Esophagus squamous epithelium (tissue), 5 donors: ENCODE measurements at regions not wholly inside any gene's neighbourhood (a gene's known extent, or its start where the extent isn't known, plus 50 kb on each side); places are given as distances from the start of the nearest gene placed in this dataset.

Experiments
- DNase-seq: peaks from one replicate; lab custom pipeline; 2025; lab: John Stamatoyannopoulos, UW
- H3K27ac ChIP-seq, 4 donors: fragments of 200-600 bp; sonication (generic); one replicate each; pipeline ENCODE4 v1.5.1; 2016 to 2019; ENCODE audit warnings: mild to moderate bottlenecking in 1 of 4
- H3K27me3 ChIP-seq, 4 donors: fragments of 200-600 bp; sonication (generic); 1 replicate in 3 of 4; 2 replicates in 1 of 4; pipeline versions ENCODE4 v1.5.1 to v1.6.0; 2017 to 2021; ENCODE audit warnings: antibody characterized with exemption in 1 of 4
- H3K36me3 ChIP-seq, 3 donors: fragments of 200-600 bp; sonication (generic); one replicate each; pipeline ENCODE4 v1.5.1; 2016 to 2019
- H3K4me1 ChIP-seq, 3 donors: fragments of 200-600 bp; sonication (generic); one replicate each; pipeline ENCODE4 v1.5.1; 2017 to 2019
- H3K4me3 ChIP-seq, 4 donors: fragments of 200-600 bp; sonication (generic); 1 replicate in 3 of 4; 2 replicates in 1 of 4; pipeline ENCODE4 v1.5.1; 2016 to 2019; ENCODE audit warnings: mild to moderate bottlenecking in 2 of 4, moderate library complexity in 1 of 4
- H3K9me3 ChIP-seq, 3 donors: fragments of 200-600 bp; sonication (generic); one replicate each; pipeline ENCODE4 v1.5.1; 2016 to 2019
- CTCF ChIP-seq, 6 experiments: fragments of 450-650 bp in 4 of 6; fragments of 200-600 bp in 2 of 6; sonication (generic) in 2 of 6; IDR thresholded peaks; one replicate each; pipeline ENCODE4 v1.5.1; 2016 to 2019; ENCODE audit warnings: antibody characterized with exemption in 6 of 6, mild to moderate bottlenecking in 4 of 6, moderate library complexity in 4 of 6
- POLR2A ChIP-seq, 4 donors: fragments of 450-650 bp; IDR thresholded peaks; one replicate each; pipeline ENCODE4 v1.6.1; 2017; ENCODE audit warnings: antibody characterized with exemption in 4 of 4, mild to moderate bottlenecking in 4 of 4, moderate library complexity in 3 of 4
- WGBS, 2 donors: methylation state at CpG; one replicate each; pipeline ENCODE4 v1.1.5; 2018; 5-methylcytosine and 5-hydroxymethylcytosine counted together
- intact Hi-C: fragments of 100-400 bp; cut with DNase I; formaldehyde crosslinking; loops from one replicate; pipeline ENCODE4 v1.15.0; 2022
- donor health status: DM: yes; HTN: yes; CAD: no.

GRCh38 chr2:188039307-188039706, 252.4 kb upstream of the GULP1 start:
- H3K9me3 ChIP-seq = no peaks in the 10 kb centered on the region
- DNase-seq = no peak
- no peaks in the 10 kb centered on the region for H3K36me3 ChIP-seq
- H3K4me3 ChIP-seq = no peak overlapping the region
- H3K27me3 ChIP-seq = no peaks in the 10 kb centered on the region
- H3K4me1 ChIP-seq = no peaks in the 10 kb centered on the region
- TF ChIP-seq CTCF (IDR thresholded peaks at IDR 0.05) (no peak), POLR2A (IDR thresholded peaks at IDR 0.05) (no peak)
- H3K27ac ChIP-seq = no peak overlapping the region
- intact Hi-C loops = no loop called here

GRCh38 chr2:188042412-188042811, 249.3 kb upstream of the GULP1 start:
- H3K4me3 ChIP-seq = no peak overlapping the region
- H3K27me3 ChIP-seq = no peaks in the 10 kb centered on the region
- DNase-seq = no peak
- H3K4me1 ChIP-seq = no peaks in the 10 kb centered on the region
- H3K27ac ChIP-seq = no peak overlapping the region
- no peaks in the 10 kb centered on the region for H3K9me3 ChIP-seq
- TF ChIP-seq CTCF (IDR thresholded peaks at IDR 0.05) (no peak), POLR2A (IDR thresholded peaks at IDR 0.05) (no peak)
- intact Hi-C loops = no loop called here
- no peaks in the 10 kb centered on the region for H3K36me3 ChIP-seq

- intact Hi-C loops = no loop called here
- no peak overlapping the region for H3K27ac ChIP-seq
Observed at GRCh38 chr2:188045016-188045415, 246.7 kb upstream of the GULP1 start.

GRCh38 chr2:188046437-188046836, 245.2 kb upstream of the GULP1 start:
- Histone ChIP-seq H3K4me1 (no peaks in the 10 kb centered on the region), H3K4me3 (no peak overlapping the region), H3K27ac (no peak overlapping the region), H3K9me3 (no peaks in the 10 kb centered on the region), H3K36me3 (no peaks in the 10 kb centered on the region), H3K27me3 (no peaks in the 10 kb centered on the region)
- TF ChIP-seq CTCF (IDR thresholded peaks at IDR 0.05) = no peak
- no peak for TF ChIP-seq POLR2A (IDR thresholded peaks at IDR 0.05)
- 69 to 76% methylated on average over 3 of the region's 3 CpGs for WGBS, 2 donors
- DNase-seq = no peak
- intact Hi-C loops = no loop called here

More at GRCh38 chr2:188045016-188045415, 246.7 kb upstream of the GULP1 start:
- no peak for DNase-seq
- Histone ChIP-seq H3K27me3 (no peaks in the 10 kb centered on the region), H3K4me3 (no peak overlapping the region), H3K4me1 (no peaks in the 10 kb centered on the region), H3K9me3 (no peaks in the 10 kb centered on the region), H3K36me3 (no peaks in the 10 kb centered on the region)
- no peak for TF ChIP-seq POLR2A (IDR thresholded peaks at IDR 0.05)
- TF ChIP-seq CTCF (IDR thresholded peaks at IDR 0.05) = no peak

GRCh38 chr2:188047735-188048134, 243.9 kb upstream of the GULP1 start:
- 72 to 76% methylated on average over 2 of the region's 2 CpGs for WGBS, 2 donors
- no peaks in the 10 kb centered on the region for H3K9me3 ChIP-seq
- H3K27ac ChIP-seq = no peak overlapping the region
- no peaks in the 10 kb centered on the region for H3K4me1 ChIP-seq
- H3K4me3 ChIP-seq = no peak overlapping the region
- no peak for TF ChIP-seq POLR2A (IDR thresholded peaks at IDR 0.05)
- DNase-seq = no peak
- intact Hi-C loops = no loop called here
- H3K27me3 ChIP-seq = no peaks in the 10 kb centered on the region
- H3K36me3 ChIP-seq = no peaks in the 10 kb centered on the region

GRCh38 chr2:188050726-188051125, 240.9 kb upstream of the GULP1 start:
- H3K27me3 ChIP-seq = no peaks in the 10 kb centered on the region
- DNase-seq = no peak
- intact Hi-C loops = no loop called here
- no peak overlapping the region for H3K4me3 ChIP-seq
- H3K27ac ChIP-seq = no peak overlapping the region
- WGBS, 2 donors = 71% methylated on average over 2 of the region's 2 CpGs
- TF ChIP-seq POLR2A (IDR thresholded peaks at IDR 0.05) (no peak), CTCF (IDR thresholded peaks at IDR 0.05) (no peak)
- no peaks in the 10 kb centered on the region for H3K36me3 ChIP-seq
- H3K4me1 ChIP-seq = no peaks in the 10 kb centered on the region
- no peaks in the 10 kb centered on the region for H3K9me3 ChIP-seq
